GM23248 (cell line): ENCODE measurements at regions not wholly inside any gene's neighbourhood (a gene's known extent, or its start where the extent isn't known, plus 50 kb on each side); places are given as distances from the start of the nearest gene placed in this dataset.

Experiments used
- EZH2 ChIP-seq: fragments of 200-600 bp; sonication (generic); IDR thresholded peaks from 2 replicates; pipeline ENCODE4 v1.6.1; 2018; ENCODE audit warnings: antibody characterized with exemption, mild to moderate bottlenecking; ENCODE audit not compliant: insufficient read depth, poor library complexity, severe bottlenecking
- EZH2phosphoT487 ChIP-seq: fragments of 200-600 bp; sonication (generic); IDR thresholded peaks from 2 replicates; pipeline ENCODE4 v1.6.1; 2018; ENCODE audit warnings: antibody characterized with exemption, moderate library complexity, mild to moderate bottlenecking, low read depth; ENCODE audit not compliant: insufficient read depth

DNA sequence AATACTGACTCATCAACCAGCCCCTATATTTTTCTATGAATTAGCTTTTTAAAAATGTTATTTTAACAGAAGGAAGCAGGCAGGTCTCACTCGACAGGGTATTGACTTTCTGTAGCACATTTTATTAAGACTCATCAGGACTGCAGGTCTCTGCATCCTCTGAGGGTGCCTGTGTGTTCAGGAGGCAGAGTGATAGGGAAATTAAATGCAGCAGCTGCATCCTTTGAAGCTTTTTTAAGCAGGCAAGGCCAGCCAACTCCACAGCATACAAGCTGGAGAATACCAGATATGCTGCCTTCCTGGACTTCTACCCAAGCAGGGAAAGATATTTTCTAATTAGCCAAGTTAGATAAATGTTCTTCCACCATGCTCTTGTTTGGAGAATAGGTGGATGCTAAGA is 124.9 kb downstream of the WSCD1 start:
- no peak for TF ChIP-seq EZH2phosphoT487
- no peak for TF ChIP-seq EZH2
